PFSK-1 (cell line): ENCODE measurements at regions not wholly inside any gene's neighbourhood (a gene's known extent, or its start where the extent isn't known, plus 50 kb on each side); places are given as distances from the start of the nearest gene placed in this dataset.

Source experiments
- FOXP2 ChIP-seq: optimal IDR thresholded peaks from 2 replicates; pipeline ENCODE3; 2011; ENCODE audit warnings: borderline replicate concordance, control low read depth, inconsistent platforms; ENCODE audit not compliant: insufficient read depth; ENCODE audit errors: extremely low read length, extremely low read depth
- POLR2AphosphoS5 ChIP-seq: IDR thresholded peaks from 2 replicates; pipeline ENCODE4 v1.6.1; 2012; ENCODE audit warnings: low read depth, mild to moderate bottlenecking, control low read depth, low read length, moderate library complexity
- REST ChIP-seq, 2 experiments: IDR thresholded peaks; 2 replicates each; pipeline versions ENCODE4 v1.6.1 to v1.8.0; 2011 to 2012; ENCODE audit warnings: low read depth in 2 of 2, low read length in 2 of 2, control low read depth in 1 of 2, inconsistent platforms in 1 of 2, mild to moderate bottlenecking in 1 of 2, moderate library complexity in 1 of 2; ENCODE audit not compliant: insufficient read depth in 1 of 2
- SIN3A ChIP-seq: IDR thresholded peaks from 2 replicates; pipeline ENCODE4 v1.6.1; 2012; ENCODE audit warnings: mild to moderate bottlenecking, low read length, moderate library complexity, borderline replicate concordance; ENCODE audit not compliant: insufficient read depth
- TAF1 ChIP-seq: IDR thresholded peaks from 2 replicates; pipeline ENCODE4 v1.6.1; 2012; ENCODE audit warnings: low read length, control low read depth, borderline replicate concordance; ENCODE audit not compliant: insufficient read depth

- TF ChIP-seq POLR2AphosphoS5: no peak
- no peak for TF ChIP-seq REST (IDR thresholded peaks at IDR 0.05; ENCODE audit: insufficient read depth in 1 of 2, low read depth in 2 of 2, low read length in 2 of 2)
- no peak for TF ChIP-seq TAF1
- no peak for TF ChIP-seq SIN3A
- TF ChIP-seq FOXP2: no peak
Measured at GRCh38 chr20:19161336-19161735, 51.1 kb upstream of the SLC24A3 start.
